Dermis blood vessel endothelial cell (primary cell): ENCODE measurements at regions not wholly inside any gene's neighbourhood (a gene's known extent, or its start where the extent isn't known, plus 50 kb on each side); places are given as distances from the start of the nearest gene placed in this dataset.

Experiments
- DNase-seq: peaks from one replicate; pipeline ENCODE4 v3.0.0; 2010

DNA sequence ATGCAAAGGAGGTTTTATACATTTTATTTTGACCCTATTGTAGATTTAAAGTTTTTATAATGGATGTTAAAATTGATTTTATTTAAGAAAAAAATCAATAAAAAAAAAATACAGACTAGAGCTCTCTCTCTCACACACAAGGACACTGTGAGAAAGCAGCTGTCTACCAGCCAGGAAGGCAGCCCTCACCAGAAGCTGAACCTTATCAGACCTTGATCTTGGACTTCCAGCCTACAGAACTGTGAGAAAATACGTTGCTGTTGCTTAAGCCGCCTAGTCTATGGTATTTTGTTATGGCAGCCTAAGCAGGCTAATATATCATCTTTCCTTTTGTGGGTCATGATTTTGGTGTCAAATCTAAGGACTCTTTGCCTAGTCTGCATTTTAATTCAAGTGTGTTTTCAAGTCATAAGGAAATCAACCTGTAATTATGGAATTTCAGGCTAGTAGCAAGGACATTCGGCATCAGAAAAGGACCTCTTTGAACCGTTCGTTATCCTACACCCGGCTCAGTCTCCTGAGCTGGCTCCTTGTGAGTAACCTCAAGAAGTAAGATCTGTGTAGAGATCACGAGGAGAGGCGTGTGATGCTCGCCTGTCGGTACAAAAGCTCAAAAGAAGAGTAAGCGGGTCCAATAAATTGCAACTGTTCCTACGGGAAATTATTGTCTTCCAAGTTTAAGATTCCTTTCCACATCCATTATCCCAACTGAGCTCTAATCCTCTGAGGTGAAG, 98.2 kb downstream of the PDCL3 start:
- DNase-seq = no peak

DNA sequence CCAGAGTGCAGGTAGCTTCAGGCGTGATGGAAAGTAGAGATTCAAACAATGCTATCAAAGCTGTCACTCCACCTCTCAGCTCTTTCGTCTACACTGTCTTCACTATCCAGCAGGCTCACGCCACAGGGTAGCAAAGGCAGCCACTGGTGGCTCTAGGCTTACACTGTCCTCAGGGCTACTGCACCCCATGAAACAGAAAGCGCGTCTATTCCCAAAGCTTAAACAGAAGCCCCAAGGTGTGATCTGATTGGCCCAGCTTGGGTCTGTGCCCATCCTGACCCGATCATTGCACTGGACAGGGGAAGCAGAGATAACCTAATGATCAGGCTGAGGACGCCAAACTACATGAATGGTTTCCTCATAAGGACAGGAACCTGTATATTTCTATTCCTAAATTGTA, 100.1 kb downstream of the PDCL3 start:
- no peak for DNase-seq

DNA sequence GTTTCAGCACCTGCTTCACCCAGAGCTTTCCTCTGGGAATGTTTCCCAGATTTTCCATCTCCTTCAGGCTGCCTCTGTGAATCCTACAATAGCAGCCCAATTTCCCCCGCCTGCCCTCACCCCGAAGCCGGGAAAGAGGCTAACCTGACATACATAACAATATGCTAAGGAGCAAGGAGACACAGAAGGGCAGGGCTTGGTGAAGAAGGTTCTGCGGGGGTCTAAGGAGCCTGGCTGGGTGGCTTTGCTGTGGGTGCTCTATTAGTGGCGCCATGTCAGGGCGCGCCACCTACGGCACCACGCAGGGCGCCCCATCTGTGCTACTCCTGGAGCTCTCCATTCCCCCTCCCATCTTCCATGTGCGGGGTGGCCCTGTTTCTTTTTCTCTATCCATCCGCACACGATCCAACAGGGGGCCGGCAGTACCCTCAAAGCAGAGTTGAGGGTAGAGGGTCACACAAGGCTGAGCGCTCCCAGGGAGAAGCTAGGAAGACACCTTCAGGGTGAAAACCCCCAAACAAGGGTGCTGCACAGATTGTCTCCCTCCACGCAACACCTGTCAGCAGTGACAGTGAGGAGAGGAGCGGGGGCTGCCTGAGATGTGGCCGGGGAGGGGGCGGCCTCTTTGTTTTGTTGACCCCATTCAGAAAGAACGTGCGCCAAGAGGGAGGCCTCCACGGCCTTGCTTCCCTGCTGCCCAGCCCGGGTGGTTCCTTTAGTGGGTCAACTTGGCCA, 101.4 kb downstream of the PDCL3 start:
- no peak for DNase-seq

DNA sequence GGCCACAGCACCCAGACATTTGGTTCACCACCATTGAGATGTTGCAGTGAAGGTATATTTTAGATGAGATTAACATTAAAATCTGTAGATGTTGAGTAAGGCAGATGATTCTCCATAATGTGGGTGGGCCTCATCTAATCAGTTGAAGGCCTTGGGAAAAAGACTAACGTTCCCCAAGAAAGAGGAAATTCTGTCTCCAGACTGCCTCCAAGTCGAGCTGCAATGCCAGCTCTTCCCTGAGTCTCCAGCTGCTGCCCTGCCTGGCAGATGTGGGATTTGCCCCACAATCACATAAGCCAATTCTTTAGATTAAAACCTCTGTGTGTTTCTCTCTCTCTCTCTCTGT, 101.9 kb downstream of the PDCL3 start:
- no peak for DNase-seq

DNA sequence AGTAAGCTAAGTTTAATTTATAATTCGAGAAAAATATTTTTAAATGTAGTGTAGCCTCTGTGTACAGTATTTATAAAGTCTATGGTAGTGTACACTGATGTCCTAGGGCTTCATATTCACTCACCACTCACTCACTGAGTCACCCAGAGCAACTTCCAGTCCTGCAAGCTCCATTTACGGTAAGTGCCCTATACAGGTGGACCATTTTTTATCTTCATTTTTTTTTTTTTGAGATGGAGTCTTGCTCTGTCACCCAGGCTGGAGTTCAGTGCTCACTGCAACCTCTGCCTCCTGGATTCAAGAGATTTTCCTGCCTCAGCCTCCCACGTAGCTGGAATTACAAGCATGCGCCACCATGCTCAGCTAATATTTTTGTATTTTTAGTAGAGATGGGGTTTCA, 104.2 kb downstream of the PDCL3 start:
- DNase-seq = no peak

DNA sequence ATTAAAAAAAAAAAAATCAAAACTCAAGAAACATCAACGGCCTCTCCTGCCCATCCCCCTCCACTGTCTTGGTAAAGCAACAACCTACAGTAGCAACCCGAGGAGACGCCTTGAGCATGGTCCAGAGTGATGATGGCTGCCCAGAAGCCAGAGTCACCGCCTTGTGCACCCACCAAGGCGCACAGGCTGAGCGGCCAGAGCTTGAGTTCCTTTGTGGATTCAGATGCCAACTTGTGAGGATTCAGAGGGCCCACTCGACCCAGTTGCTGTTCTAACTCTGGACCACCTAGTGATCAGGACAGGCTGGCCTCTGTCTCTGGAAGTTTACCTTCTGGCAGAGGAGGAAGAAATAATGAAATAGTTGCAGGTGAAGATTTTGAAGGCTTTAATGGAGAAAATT, 105.0 kb downstream of the PDCL3 start:
- no peak for DNase-seq

DNA sequence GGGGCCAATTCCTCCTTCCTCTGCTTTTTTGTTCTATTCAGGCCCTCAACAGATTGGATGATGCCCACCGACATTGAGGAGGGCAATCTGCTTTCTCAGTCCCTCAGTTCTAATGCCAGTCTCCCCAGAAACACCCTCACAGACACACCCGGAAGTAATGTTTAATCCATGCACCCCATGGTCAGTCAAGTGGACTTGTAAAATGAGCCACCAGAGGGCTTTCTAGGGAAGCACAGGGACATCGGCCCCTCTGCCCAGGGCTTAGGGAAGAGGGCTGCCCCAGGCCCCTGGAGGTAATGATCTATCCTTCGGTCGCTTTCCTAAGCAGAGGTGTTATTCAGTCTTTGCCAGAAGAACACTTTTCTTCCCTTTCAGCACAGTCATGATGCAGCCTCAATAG, 107.4 kb downstream of the PDCL3 start:
- DNase-seq = no peak

DNA sequence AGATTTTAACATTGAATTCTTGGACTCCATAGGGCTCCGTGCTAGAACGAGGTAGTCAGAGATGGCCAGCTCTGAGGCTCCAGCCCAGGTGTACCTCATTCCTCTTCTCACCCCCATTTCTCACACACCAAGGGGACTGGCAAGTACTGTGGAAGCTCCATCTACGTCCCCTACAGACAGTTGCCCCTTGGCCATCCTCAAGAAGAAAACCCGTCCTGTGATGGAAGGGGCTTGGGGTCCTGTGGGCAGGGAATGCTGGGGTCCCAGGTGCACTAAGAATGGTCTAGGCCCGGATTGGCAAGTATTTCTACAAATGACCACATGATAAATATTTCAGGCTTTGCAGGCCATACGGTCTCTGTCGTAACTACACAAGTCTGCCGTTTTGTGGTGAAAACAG, 110.3 kb downstream of the PDCL3 start:
- no peak for DNase-seq

DNA sequence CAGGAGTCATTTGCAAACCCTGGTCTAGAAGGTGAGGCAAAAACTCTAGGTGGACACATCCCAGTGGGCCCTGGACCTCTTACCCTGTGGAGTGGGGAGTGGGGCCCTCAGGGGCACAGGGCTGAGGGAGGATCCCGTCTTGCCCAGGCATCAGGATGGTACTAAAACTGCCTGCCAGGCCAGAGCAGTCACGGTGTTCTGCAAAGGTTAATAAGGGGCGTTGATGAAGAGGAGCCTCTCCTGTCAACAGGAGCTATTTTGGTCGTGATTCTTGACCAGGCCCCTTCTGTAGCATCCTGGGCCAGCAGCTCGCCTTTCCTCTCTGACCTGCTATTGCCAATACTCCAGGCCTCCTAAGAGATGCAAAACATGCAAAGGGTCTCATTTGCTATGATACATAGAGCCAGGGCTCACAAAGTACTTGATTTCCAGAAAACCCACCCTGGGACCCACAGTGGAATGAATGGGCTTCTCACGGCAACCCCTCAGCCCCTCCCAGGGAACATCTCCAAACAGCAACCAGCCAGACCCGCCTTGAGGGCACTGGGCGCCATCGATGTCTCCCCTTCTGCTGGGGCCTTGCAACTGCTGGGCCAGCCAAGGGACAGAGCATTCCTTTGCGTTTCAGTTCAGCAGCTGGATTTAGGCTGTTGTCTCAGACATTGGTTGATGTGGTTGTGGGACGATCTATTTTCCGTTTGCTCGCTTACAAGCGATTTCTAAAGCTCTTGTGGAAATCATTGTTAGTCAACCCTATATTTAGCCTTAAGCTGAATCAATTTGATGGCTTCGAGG, 111.1 kb downstream of the PDCL3 start:
- DNase-seq = no peak

DNA sequence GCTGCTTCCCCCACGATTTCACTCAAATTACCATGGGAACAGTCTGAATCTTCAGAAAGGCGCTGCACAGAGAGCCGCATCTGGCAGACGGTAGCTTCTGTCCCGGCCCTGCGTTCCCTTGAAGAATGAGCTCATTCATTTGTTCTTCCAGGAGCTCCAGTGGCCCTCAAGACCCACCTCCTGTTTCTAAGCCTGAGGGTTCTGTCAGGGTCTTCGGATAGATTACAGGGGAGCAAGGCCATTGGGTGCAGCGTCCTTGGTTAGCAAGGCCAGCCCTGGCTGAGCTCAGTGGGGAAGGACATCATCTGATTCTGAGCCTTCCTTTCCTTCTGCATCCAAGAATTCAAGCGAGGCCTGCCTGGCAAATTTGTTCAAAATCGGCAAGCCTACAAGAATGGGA, 111.9 kb downstream of the PDCL3 start:
- no peak for DNase-seq

DNA sequence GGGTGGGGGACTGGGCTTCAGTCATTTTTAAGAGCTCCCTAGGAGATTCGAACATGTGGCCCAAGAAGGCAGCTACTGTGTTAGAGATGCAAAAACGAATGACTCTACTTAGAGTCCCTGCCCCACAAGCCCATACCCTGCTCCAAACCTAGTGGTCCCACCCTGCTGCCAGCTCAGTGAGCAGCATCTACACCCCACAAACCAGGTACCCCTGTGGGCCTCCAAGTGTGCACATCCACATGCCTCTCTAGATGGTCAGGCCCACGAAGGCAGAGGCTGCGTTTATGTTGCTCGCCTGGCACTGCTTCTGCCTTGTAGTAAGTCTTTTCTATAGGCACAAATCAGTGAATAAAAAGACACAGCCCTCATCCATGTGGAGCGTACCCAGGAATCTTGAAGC, 112.6 kb downstream of the PDCL3 start:
- DNase-seq = no peak

DNA sequence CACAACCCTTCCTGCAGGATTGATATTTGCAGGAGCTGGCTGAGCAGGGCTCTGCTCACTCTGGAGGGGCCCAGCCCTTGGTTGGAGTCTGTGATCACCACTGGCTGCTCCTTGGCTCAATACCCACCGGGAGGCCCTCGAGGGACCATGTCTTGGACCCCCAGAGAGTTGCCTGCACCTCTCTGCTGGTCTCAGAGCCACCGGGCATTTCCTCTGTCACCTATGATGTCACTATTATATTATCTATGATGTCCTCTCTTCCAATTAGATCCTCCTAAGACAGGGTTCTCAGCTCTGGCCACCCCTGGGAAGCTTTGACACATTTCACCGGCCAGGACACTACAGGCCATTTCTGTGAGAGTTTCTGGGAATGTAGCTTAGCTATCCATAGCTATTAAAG, 113.1 kb downstream of the PDCL3 start:
- no peak for DNase-seq

DNA sequence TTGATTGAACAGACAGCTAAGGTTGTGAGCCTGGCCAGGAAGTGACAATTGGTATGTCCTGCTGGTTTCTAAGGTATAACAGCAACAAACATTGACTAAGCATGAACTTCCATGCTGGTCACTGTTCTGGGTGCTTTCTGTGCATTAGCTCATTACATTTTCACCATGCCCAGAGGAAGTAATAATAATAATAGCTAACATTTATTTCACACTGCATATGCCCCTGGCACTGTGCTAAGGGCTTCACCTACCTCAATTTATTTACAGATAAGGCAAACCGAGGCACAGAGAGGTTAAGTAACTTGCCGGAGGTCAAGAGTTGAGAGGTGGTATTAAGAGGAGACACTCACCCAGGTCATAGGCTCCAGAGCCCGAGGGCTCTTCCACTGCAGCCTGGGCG, 113.6 kb downstream of the PDCL3 start:
- DNase-seq = no peak

DNA sequence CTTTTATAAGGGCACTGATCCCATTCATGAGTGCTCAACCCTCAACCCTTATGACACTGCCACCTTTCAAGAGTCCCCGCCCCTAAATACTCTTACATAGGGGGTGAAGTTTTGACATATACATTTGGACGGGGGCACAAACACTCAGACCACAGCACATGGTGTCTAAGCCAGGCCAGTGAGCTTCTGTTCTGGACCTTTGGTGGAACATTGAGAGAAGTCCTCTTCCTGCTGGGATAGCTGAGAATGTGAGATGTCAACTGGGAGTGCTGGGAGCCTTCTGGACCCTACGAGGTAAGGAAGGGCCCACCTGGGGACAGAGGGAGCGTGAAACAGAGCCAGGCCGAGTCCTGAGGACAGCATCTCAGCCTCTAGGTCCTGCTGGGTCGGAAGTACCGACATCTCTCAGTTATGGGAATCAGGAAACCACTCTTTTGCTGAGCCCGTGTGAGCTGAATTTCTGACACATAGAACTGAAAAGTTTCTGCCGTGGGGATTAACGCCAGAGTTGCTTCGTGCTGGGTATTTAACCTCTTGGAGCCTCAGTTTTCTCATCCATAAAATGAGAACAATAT, 114.9 kb downstream of the PDCL3 start:
- DNase-seq = no peak

DNA sequence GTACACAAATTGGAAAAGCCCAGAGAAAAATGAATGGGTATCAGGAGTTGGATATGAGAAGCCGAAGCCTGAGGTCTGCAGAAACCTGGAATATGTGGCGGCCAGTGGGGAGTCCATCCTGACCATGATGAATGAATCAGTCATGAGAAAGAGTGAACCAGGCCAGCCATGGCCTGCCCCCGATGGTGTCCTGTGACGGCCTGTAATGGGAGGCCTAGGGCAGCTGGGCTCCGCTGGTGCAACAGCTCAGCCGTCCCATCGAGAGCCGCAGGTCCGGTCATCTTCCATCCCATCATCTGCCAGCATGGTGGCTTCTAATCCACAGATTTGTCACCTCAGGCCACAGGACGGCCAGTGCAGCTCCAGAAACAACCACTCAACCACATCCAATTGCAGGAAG, 116.4 kb downstream of the PDCL3 start:
- no peak for DNase-seq

DNA sequence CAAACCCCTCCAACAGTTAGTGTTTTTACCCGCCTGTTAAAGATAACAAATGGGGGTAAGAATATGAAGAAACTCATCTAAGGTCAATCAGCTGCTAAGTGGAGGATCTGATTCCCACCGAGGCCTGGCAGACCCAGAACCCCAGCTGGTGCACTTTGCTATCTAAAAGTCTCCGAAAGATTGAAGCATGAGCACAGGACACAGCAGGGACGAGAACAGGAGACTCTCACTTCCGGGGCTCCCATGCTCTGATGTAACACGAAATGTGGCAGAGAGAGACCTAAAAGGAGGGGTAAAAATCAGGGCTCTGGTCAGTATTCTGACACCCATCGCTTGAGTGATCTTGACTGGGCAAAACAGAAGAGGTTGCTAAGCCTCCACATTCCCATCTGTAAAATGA, 119.7 kb downstream of the PDCL3 start:
- DNase-seq = no peak

DNA sequence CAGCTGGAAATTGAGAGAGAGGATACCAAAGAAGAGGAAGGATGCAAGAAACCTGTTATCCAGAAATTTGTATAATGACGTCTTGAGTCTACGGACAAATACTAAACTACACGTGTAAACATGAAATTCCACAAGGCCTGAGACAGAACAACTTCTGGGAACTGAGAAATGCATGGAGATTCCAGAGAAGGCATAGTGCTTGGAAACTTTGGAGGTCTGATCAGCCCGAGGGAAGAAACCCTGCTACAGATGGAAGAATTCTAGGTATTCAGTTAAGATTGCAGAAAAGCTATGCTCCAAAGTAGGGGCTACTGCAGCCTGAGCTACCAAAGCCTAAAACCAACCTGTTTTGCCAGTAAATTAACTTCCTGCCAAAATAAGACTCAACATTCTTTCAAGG, 120.4 kb downstream of the PDCL3 start:
- DNase-seq = no peak

DNA sequence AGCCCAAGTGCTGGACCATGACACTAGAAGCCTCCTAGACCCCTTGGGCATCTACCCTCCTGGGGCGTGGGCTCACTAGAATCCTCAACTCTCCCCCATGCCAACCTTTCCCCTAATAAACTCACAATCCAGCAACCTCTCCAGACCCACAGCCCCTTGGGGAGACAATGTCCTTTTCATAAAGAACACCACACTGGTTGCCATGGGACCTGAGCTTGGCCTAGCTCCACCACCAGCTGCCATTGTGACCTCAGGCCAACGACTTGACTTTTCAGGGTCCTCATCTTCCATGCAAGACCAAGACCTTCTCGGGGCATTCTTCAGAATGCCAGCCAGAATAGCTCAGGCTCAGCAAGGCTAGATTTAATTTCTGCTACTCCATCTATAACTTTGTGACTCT, 128.1 kb upstream of the NPAS2 start:
- no peak for DNase-seq

DNA sequence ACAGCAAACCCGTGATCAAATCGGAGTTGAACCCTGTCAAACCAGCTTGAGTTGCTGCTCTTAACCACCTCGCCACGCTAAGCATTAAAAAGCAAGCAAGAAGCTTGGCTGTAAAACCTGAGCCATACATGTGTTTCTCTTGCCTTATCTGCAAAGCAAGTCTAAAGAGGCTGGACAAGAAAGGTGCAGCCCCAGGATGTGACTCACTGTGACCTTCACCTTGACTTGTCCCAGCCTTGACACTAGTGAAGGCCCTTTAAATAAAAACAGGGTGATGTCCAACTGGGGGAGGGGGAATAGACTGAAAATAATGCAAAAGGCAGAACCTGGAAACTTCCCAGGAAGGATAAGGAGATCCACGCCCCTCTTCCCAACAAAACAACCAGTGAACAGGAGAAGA, 127.6 kb upstream of the NPAS2 start:
- DNase-seq = no peak

DNA sequence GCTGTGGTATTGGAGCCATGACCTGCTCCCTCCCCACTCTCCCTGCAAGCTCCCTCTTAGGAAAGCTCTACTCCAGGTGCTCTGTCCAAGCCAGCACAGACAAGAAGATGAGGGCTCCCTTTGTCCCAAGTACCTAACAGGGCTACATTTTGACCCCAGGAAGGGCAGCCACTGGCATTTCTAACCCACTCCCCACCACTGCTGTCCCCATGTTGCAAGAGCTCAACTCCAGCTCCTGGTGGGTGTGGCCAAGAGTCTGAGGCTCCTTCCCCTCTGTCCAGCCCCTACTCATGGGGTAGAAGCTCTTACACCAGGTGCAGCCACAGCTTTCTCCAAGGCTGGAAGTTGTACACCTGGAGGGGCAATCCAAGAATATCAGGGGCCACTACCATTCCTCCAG, 127.0 kb upstream of the NPAS2 start:
- no peak for DNase-seq

DNA sequence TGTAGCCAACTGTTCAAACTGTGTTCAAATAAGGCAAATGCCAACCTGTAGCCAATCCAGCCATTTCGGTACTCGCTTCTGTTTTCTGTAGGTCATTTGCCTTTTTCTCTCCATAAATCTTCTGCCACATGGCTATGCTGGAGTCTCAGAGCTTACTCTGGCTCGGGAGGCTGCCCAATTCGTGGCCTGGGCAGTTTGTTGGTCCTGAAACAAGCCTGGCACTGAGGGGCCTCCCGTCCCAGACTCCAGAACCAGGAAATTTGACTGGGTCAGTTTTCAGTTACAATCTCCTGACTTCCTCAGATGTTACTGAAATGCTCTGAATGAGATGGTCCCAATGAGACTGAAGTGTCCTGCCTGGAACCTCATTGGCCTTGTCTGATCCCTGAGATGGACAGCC, 120.8 kb upstream of the NPAS2 start:
- DNase-seq = no peak

DNA sequence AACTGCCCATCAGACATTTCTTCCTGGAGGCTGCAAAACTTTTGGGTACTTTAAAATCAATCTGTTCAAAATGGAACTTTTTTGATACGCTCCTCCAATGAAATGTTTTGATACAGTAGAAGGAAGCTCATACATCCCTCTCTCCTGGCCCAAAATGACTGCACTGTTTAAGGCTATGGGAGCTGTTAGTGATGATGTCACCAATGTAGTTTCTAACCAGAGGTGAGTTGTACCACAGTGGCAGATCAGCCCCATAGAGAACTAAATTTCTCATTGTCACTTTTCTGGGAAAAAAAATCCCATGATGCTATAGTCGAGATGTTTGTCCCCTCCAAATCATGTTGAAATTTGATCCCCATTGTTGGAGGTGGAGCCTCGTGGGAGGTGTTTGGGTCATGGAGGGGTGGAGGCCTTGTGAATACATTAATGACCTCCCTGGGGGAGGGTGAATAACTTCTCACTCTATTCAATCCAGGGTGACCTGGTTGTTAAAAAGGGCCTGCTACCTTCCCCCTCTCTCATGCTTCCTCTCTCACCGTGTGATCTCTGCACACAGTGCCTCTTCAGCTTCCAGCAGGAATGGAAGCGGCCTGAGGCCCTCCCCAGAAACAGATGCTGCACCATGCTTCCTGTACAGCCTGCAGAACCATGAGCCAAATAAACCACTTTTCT, 117.4 kb upstream of the NPAS2 start:
- DNase-seq = no peak

DNA sequence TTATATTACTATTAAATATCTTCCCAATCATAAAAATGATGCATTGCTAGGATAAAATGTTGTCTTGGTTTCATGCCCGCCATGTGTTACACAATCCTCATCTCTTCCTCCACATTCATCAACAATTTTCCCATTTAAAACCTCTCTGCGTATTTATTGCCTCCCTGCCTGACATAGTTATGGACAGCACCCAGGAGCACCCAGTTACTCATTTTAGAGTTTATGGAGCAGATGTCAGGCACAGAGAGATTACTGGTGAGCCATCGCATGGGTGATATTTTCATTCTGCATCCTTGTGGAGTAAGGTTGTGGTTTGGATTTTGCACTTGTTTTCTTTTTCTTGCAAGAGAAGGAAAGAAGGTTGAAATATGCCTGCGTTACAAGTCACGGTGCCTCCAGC, 116.7 kb upstream of the NPAS2 start:
- no peak for DNase-seq
